WTC11 (cell line): ENCODE measurements at regions not wholly inside any gene's neighbourhood (a gene's known extent, or its start where the extent isn't known, plus 50 kb on each side); places are given as distances from the start of the nearest gene placed in this dataset.

Experiments
- ATF2 ChIP-seq: sonication (generic); formaldehyde crosslinking; IDR thresholded peaks from 2 replicates; pipeline ENCODE4 v1.8.1; 2022; ENCODE audit warnings: low read depth, missing genetic modification reagents, borderline replicate concordance
- ATF3 ChIP-seq: sonication (generic); formaldehyde crosslinking; conservative IDR thresholded peaks from 2 replicates; pipeline ENCODE4 v1.8.1; 2022; ENCODE audit warnings: mild to moderate bottlenecking, missing genetic modification reagents
- ATF6 ChIP-seq: sonication (generic); formaldehyde crosslinking; IDR thresholded peaks from 2 replicates; pipeline ENCODE4 v1.8.1; 2023; ENCODE audit warnings: mild to moderate bottlenecking, missing genetic modification reagents
- CREB1 ChIP-seq: sonication (generic); formaldehyde crosslinking; IDR thresholded peaks from 2 replicates; pipeline ENCODE4 v1.8.0; 2023; ENCODE audit warnings: mild to moderate bottlenecking, missing genetic modification reagents
- CTCF ChIP-seq: fragments of 200-600 bp; IDR thresholded peaks from 2 replicates; pipeline ENCODE4 v1.8.0; 2022; ENCODE audit warnings: antibody characterized with exemption
- ERG ChIP-seq: fragments of 250-450 bp; sonication (Bioruptor Pico); IDR thresholded peaks from 2 replicates; pipeline ENCODE4 v1.8.0; 2021; ENCODE audit warnings: mild to moderate bottlenecking
- FOXP4 ChIP-seq: sonication (generic); formaldehyde crosslinking; IDR thresholded peaks from 2 replicates; pipeline ENCODE4 v1.8.0; 2022; ENCODE audit warnings: mild to moderate bottlenecking, missing genetic modification reagents
- JUN ChIP-seq: sonication (generic); formaldehyde crosslinking; IDR thresholded peaks from 2 replicates; pipeline ENCODE4 v1.8.0; 2023; ENCODE audit warnings: mild to moderate bottlenecking, missing genetic modification reagents
- USF1 ChIP-seq: sonication (generic); formaldehyde crosslinking; IDR thresholded peaks from 2 replicates; pipeline ENCODE4 v1.8.0; 2022; ENCODE audit warnings: mild to moderate bottlenecking, missing genetic modification reagents
- ZNF138 ChIP-seq: sonication (generic); formaldehyde crosslinking; conservative IDR thresholded peaks from 2 replicates; pipeline ENCODE4 v1.8.1; 2022; ENCODE audit warnings: mild to moderate bottlenecking, moderate library complexity, missing genetic modification reagents

GRCh38 chr2:221741496-221742211 is 169.6 kb upstream of the EPHA4 start:
- TF ChIP-seq ATF6 (CRISPR knock-in tag) (no peak), JUN (CRISPR knock-in tag) (no peak), CTCF (no peak), FOXP4 (CRISPR knock-in tag) (no peak), ZNF138 (CRISPR knock-in tag) (no peak), CREB1 (no peak), ATF2 (CRISPR knock-in tag) (no peak), USF1 (CRISPR knock-in tag) (no peak), ATF3 (CRISPR knock-in tag) (no peak), ERG (CRISPR knock-in tag) (no peak)
